GM03348 (cell line): ENCODE measurements at regions not wholly inside any gene's neighbourhood (a gene's known extent, or its start where the extent isn't known, plus 50 kb on each side); places are given as distances from the start of the nearest gene placed in this dataset.

Source experiments
- DNase-seq: peaks from one replicate; pipeline ENCODE4 v3.0.0; 2012; ENCODE audit warnings: low spot score

GRCh38 chr3:102748646-102749045 lies 313.8 kb downstream of the ZPLD1 start:
- DNase-seq, result no peak

DNA sequence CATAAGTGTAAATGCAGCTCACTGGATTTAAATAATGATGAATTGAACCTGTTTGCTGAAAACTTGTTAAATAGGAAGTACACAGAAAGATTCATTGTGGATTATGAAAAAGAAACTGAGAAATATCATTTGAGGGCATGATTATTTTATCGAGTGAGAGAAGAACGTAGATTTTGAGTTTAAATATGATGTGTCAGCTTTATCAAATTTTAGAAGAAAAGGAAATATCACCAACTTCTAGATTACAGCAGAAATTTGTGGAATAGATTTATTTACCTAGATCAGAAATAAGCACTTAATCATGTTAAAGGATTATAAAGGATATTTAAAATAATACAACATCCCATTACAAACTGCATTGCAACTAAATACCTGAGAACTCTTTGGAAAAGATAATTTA lies 315.5 kb downstream of the ZPLD1 start:
- no peak for DNase-seq

GRCh38 chr3:102753901-102754300 lies 319.1 kb downstream of the ZPLD1 start:
- DNase-seq, result no peak

DNA sequence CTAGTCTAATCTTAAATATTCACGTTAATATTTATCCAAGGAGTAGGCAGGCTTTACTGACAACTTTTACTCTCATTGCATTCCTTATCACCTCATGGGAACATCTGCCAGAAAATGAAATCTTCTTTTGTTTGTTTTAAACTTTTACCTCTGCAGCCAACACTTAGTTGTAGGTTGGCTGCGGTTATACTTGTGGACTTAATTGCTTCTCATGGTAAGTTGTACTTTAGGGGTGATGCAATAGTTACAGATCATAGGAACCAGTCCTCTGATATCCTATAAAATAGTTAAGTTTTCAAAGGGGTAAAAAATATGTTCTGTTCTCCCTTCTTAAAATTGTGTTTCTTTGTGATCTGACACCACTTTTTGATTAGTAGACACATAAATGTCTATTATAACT lies 321.9 kb downstream of the ZPLD1 start:
- no peak for DNase-seq

DNA sequence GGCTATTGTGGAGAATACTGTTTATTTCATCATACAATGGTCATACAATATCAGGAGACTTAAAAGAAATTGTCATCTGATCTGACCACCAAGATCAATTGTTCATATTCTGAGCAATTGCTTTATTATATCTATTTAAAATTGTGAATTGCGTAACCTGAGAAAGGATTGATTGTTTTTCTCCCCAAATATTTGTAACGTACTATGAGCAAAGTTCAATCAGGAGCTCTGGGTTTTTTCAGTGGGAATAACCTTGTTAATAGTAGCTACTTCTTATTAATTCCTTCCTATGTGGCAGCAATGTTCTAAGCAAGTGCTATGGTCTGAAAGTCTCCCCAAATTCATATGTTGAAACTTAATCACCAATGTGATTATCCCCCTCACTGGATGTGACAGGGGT lies 323.1 kb downstream of the ZPLD1 start:
- DNase-seq, result no peak

- DNase-seq, result no peak
These were observed 327.0 kb downstream of the ZPLD1 start for GRCh38 chr3:102761766-102762165.

DNA sequence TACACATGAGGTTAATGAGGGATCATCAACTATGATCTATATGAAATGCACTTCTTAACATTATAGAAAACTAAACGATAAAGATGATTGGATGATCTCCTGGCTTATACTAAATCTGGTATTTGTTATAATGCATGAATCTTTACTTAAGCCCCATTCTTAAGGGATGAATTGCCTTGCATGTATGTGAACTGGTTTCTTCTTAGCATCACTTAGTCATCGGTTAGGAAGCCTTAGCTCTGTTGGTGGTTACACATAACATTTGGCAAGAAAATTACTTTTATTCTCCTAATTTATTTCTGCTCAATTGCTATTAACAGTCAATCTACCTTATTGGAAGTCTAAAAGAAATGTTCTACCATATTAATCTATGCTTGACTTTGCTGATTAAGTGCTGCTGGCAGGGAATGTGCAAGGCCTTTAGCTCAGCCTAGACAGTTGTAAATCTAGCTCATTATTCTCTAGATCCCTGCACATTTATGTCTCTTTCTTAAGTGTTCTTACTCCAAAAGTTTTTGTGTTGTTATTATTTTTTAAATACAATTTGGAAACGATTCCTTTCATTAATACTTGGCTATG lies 356.0 kb downstream of the ZPLD1 start:
- peak; percentile 33 for DNase-seq

DNA sequence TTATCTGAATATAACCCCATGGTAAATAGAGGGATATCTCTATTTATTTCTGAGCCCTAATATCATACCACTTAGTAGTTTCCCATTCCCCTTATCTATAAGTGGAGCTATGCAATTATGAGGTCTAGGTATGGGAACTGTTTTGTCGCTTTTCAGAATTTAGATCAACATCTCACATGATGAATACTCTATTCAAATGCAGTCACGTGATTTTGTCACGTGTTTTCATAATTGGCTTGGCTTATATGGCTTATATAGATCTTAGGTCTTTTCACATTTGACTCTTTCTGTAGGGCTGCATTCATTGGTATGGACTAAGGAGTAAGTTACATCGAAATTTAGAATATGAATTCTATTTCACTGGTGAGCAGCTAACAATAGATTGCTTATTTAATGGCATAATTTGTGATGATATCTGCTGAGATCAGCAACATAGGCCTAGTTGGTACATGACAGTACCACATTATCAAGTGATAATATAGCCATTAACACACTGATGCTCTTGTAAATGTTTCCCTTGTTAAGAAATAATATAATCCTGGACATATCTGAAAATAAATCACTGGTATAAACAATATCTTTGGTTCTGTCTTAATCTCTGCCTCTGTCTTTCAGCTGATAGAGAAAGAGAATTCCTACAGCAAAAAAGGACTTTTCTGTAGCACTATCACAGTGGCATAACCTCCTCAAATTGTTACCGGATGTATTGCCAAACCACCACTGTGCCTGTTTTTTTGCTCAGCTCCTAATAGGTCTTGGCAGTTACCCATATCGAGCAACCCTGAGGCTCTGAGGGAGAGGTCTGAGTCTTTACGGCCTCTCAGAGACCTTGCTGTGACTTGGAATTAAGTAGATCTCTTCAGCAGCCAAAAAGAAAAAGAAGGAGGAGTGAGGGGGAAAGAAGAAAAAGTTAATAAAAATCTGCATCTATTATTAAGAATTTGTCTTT lies 357.1 kb downstream of the ZPLD1 start:
- DNase-seq, result peak; percentile 1

DNA sequence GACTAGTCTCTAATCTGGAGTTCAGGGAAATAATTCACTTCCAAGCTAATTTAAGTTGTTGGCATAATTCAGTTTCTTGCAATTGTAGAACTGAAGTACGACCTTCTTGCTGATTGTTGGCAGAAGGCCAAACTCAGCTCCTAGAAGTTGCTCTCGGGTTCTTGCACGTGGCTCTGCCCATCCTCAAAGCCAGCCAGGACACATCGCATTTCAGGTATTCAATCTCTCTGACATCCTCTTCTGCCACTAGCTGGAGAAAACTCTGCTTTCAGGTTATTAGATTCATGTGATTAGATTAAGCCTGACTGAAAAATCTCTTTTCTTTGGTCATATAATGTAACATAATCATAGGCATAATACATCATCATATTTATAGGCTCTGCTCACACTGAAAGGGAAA lies 362.0 kb downstream of the ZPLD1 start:
- DNase-seq, result no peak

DNA sequence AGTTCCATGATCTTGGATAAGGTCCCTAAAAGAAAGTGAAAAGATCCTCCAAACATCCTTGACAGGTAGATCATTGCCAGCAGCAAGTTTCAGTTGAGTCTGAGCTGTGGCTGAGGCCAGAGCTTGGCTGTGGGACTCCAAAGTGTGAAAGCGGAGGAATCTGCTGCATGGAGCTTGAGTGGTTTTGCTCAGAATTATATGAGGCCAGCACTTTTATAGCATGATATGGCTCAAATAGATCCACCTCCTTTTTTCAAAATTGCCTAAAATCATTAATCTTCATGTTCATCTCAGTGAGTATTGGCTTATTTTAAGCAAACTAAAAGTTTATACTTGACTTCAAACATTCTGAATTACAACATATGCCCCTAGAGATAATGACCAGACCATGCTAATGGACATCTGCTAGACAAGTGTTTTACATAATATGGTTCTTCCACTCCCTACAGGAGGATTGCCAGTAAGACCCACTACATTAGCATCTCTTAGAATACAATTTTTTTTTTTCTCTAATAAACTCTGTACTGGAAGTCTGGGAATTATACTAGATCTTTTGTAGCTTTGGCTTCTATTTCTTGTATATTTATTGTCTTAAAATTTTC lies 368.1 kb downstream of the ZPLD1 start:
- DNase-seq, result no peak

DNA sequence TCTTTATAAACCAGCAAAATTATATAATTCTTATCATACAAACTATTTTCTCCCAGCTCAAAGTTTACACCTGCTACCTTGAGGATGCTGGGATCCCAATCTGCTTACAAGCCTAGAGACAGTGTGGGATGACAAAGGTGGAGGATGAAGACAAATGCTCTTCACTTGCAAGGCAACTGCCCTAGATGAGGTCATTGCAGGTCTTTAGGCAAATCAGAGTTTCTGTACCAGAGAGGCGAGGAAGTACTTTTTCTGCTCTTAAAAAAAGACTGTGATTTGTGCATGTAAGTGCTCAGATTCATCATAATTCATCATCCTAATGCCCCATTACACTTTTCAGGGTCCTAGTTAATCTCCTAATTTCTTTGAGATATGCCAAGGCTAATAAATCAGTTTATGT lies 376.1 kb downstream of the ZPLD1 start:
- no peak for DNase-seq

- DNase-seq, result no peak
These were observed 391.8 kb downstream of the ZPLD1 start for GRCh38 chr3:102826636-102827035.

GRCh38 chr3:102827386-102827785 lies 392.6 kb downstream of the ZPLD1 start:
- DNase-seq, result no peak

DNA sequence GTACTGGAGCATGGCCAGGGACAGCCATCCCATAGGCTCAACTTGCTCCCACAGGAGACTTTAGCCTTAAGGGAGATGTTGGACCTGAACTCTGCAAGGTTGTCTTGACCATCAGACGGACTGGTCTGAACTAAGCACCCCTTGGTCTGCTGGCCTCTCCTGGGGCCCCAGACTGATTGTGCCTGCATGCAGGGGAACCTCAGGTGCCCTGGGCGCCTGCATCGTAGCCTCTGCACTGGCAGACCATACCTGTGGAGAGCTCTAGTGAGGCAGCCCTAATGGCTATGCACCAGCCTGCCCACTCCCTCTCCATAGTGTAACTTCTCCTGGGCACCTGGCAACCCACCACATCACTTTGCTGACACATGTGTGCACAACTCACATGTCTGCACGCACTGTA lies 395.6 kb downstream of the ZPLD1 start:
- DNase-seq, result no peak

GRCh38 chr3:102841866-102842265 lies 407.1 kb downstream of the ZPLD1 start:
- no peak for DNase-seq

- no peak for DNase-seq
These were observed 432.0 kb downstream of the ZPLD1 start for GRCh38 chr3:102866845-102867244.

DNA sequence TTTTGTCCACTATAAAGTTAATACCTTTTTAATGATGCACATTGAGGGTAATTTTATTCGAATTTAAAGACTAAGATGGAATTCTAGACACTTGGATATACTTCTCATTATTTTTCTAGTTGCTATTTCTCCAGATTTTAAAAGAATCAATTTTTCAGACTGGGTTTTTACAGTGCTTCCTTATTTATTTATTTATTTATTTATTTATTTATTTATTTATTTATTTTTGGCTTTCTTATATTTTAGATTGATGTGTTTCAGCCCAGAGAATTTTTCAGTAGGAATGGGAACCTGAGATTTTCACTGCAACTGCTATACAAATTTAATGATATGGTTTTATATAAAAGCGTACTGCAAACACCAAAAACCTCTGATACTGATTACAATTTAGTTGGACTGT lies 448.7 kb downstream of the ZPLD1 start:
- DNase-seq, result no peak

DNA sequence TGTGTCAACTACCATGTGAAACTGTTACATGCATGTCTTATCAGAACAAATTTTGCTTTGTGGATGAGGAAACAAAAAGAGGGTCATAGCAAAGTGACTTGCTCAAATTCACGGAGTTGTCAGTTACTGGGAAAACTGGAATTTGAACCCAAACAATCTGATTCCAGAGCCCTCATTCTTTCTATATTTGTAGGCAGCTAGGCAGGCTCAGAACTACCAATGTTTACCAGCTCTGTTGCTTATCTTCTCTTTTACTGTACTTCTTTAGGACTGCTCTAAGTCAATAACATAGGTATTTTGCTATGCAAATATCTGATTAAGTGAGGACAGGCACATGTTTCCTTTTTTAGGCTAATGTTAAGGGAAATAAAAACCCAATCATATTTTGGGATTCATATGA lies 450.5 kb downstream of the ZPLD1 start:
- DNase-seq, result no peak

DNA sequence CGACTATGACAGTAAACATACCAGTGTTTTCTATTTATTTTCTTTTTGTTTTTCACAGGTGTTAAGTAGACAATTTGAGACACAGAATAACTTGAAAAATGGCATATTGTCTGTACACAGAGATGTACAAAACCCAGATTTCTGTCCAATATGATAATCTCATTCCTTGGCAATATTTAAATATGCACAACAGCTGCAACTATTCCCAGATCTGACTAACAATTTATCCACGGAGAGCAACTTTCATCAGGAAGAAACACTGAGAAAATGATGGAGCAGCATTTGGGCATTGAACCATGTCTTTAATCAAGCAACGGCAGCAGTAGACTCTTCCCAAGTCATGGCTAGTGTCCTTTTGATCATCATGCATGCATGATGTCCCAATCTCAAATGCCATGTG lies 452.6 kb downstream of the ZPLD1 start:
- DNase-seq, result no peak

GRCh38 chr3:102896851-102897621 lies 462.2 kb downstream of the ZPLD1 start:
- no peak for DNase-seq

GRCh38 chr3:102904629-102905028 lies 469.8 kb downstream of the ZPLD1 start:
- no peak for DNase-seq

DNA sequence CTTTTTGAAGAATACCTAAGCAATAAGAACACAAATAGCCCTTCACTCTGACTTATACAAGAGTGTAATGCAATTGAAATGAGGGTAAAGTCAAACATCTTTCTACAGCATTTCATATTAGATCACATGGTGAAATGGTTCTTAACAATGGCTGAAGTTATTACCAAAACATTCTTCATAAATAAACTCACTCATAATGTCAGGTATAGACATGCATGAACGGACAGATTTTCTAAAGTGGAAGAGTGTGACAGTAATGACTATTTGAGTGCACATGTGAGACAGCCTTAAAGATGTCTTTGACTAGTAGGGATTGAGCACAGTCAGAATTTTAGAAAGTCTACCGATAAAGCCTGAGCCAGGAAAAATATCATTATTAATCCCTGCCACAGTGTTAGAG lies 471.0 kb downstream of the ZPLD1 start:
- DNase-seq, result no peak

DNA sequence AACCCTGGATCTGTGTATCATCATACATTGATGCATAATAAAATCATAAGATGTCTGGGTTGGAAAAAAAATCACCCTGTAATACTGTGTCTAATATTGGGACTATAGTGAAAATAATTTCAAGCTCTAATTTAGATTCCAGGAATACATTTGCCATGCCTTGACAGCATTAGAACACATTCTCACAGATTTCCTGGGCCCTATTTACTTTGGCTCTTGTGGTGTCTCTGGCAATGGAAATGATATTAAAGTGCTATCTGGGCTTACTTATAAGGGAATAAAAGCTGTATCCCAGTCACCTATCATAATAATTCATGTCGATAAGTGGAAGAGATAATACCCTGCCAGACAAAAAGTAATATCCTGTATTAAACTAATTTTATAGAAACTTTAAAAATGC lies 472.0 kb downstream of the ZPLD1 start:
- DNase-seq, result no peak
